AG09309 (cell line): ENCODE measurements at regions not wholly inside any gene's neighbourhood (a gene's known extent, or its start where the extent isn't known, plus 50 kb on each side); places are given as distances from the start of the nearest gene placed in this dataset.

ENCODE experiments used
- DNase-seq: peaks from one replicate; pipeline ENCODE4 v3.0.0-alpha.2; 2010; ENCODE audit warnings: low read depth
- H3K4me3 ChIP-seq: 2 replicates; pipeline ENCODE4 v1.5.1; 2011; ENCODE audit warnings: mild to moderate bottlenecking, low read depth, low read length, moderate library complexity; ENCODE audit not compliant: control insufficient read depth
- TF ChIP-seq, protein P1 (sequence below): IDR thresholded peaks from 2 replicates; pipeline ENCODE4 v1.5.1; 2011; ENCODE audit warnings: mild to moderate bottlenecking, low read depth, low read length, inconsistent platforms; ENCODE audit not compliant: insufficient read depth, control insufficient read depth; ENCODE audit errors: missing control alignments

GRCh38 chr6:9638861-9639260 lies 776.0 kb downstream of the TFAP2A start:
- no peak overlapping the region for H3K4me3 ChIP-seq
- TF ChIP-seq, protein P1, sequence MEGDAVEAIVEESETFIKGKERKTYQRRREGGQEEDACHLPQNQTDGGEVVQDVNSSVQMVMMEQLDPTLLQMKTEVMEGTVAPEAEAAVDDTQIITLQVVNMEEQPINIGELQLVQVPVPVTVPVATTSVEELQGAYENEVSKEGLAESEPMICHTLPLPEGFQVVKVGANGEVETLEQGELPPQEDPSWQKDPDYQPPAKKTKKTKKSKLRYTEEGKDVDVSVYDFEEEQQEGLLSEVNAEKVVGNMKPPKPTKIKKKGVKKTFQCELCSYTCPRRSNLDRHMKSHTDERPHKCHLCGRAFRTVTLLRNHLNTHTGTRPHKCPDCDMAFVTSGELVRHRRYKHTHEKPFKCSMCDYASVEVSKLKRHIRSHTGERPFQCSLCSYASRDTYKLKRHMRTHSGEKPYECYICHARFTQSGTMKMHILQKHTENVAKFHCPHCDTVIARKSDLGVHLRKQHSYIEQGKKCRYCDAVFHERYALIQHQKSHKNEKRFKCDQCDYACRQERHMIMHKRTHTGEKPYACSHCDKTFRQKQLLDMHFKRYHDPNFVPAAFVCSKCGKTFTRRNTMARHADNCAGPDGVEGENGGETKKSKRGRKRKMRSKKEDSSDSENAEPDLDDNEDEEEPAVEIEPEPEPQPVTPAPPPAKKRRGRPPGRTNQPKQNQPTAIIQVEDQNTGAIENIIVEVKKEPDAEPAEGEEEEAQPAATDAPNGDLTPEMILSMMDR, result no peak
- DNase-seq, result no peak

DNA sequence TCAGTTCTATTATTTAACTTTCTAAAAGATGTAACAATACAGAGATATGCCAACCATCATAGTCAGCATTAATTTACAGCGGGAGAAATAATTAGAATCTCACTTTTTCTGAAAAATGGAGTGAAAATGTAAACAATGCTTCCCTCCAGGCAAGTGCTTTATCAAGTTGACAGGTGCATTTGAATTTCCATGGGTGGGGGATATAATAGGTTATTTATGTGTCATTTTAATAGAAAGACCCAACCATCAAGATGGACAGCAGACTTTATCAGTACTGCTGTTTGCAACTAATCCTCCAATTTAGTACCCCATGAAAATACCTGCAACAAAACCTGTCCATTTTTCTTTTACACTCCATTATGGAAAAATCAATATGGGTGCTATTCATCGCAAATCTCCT lies 780.1 kb downstream of the TFAP2A start:
- H3K4me3 ChIP-seq, result no peak overlapping the region
- TF ChIP-seq, protein P1, result no peak
- no peak for DNase-seq

- no peak for DNase-seq
- TF ChIP-seq, protein P1, result no peak
- no peak overlapping the region for H3K4me3 ChIP-seq
These were observed 782.8 kb downstream of the TFAP2A start for GRCh38 chr6:9632026-9632425.

DNA sequence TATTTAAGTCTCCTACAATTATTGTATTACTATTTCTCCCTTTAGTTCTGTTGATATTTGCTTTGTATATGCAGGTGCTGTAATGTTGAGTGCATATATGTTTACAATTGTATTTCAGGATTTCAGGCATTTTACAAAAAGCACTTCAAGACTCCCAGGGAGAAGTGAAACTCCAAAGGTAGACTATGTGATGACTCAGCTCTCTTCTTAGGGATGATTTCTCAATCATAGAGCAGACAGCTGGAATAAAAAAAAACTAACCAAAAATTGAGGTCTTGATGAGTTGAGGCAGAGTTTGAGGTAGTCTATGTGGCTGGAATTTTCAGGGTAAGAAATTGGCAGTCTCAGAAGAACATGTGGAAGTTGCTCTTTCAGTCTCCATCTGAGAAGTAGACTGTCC lies 786.1 kb downstream of the TFAP2A start:
- DNase-seq, result no peak
- no peak overlapping the region for H3K4me3 ChIP-seq
- TF ChIP-seq, protein P1, result no peak

DNA sequence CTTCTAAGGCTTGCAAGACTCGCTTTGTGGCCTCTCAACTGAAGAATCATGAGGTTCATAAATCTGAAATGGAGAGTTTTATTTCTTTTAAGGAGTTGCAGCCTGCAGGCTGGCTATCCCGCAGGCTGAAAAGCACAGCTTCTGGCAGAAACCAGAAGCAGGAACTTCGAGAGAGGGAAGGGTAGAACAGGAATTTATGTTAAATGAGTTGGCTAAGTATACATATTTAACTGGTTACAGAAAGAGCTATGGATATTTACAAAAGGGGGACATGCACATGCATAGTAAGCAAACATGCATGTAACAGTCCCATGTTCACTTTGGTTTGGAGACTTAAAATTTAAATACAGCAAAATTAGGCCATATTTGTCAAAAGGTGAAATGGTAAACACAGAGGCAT lies 787.0 kb downstream of the TFAP2A start:
- DNase-seq, result no peak
- H3K4me3 ChIP-seq, result no peak overlapping the region

GRCh38 chr6:9623985-9624384 lies 790.9 kb downstream of the TFAP2A start:
- TF ChIP-seq, protein P1, result no peak
- no peak overlapping the region for H3K4me3 ChIP-seq
- no peak for DNase-seq

More for the DNA sequence above, 787.0 kb downstream of the TFAP2A start:
- TF ChIP-seq, protein P1, result no peak
